PC-3 (cell line): ENCODE measurements at regions not wholly inside any gene's neighbourhood (a gene's known extent, or its start where the extent isn't known, plus 50 kb on each side); places are given as distances from the start of the nearest gene placed in this dataset.

Experiments
- ATAC-seq: fragments of 200-7000 bp; cut with Tn5 transposase; 2 replicates; pipeline ENCODE4 v1.9.1; 2020; ENCODE audit warnings: mild to moderate bottlenecking, moderate library complexity
- BruUV-seq: library from RNA; stranded (reverse); fragments of 400-500 nt; replicated peaks from 2 replicates; lab custom pipeline; 2021; lab: Mats Ljungman, UMichigan
- CTCF ChIA-PET: fragments of 300-600 bp; sonication (Branson Sonifier 250); formaldehyde crosslinking; loops from one replicate; lab custom pipeline; 2022; ENCODE audit warnings: antibody characterized with exemption; lab: Charles Lee
- POLR2A ChIA-PET: fragments of 300-600 bp; sonication (Branson Sonifier 250); formaldehyde crosslinking; loops from one replicate; lab custom pipeline; 2022; ENCODE audit warnings: antibody characterized with exemption; ENCODE audit not compliant: unreplicated experiment; lab: Charles Lee
- DNase-seq: peaks from one replicate; pipeline ENCODE4 v3.0.0-alpha.2; 2015
- H2AFZ ChIP-seq: fragments of 300-600 bp; sonication (generic); 2 replicates; pipeline ENCODE4 v1.6.0; 2016; ENCODE audit warnings: antibody characterized with exemption, low read length
- H3F3A ChIP-seq: fragments of 300-600 bp; sonication (generic); one replicate; pipeline ENCODE4 v1.6.0; 2017; ENCODE audit warnings: antibody characterized with exemption, low read length, control low read depth, mild to moderate bottlenecking; ENCODE audit not compliant: unreplicated experiment
- H3K27ac ChIP-seq: fragments of 300-600 bp; sonication (generic); 2 replicates; pipeline ENCODE4 v1.5.1; 2016; ENCODE audit warnings: mild to moderate bottlenecking, low read length
- H3K27me3 ChIP-seq: fragments of 300-600 bp; sonication (generic); 2 replicates; pipeline ENCODE4 v1.6.1; 2016; ENCODE audit warnings: low read length, mixed read lengths
- H3K36me3 ChIP-seq: fragments of 300-600 bp; sonication (generic); 2 replicates; pipeline ENCODE4 v1.6.1; 2016; ENCODE audit warnings: low read depth, mixed run types, low read length, mixed read lengths
- H3K4me1 ChIP-seq: fragments of 300-600 bp; sonication (generic); 2 replicates; pipeline ENCODE4 v1.5.1; 2016; ENCODE audit warnings: low read length; ENCODE audit not compliant: insufficient read depth
- H3K4me2 ChIP-seq: fragments of 300-600 bp; sonication (generic); 2 replicates; pipeline ENCODE4 v1.6.0; 2016; ENCODE audit warnings: low read length
- H3K4me3 ChIP-seq: fragments of 300-600 bp; sonication (generic); 2 replicates; pipeline ENCODE4 v1.5.1; 2016; ENCODE audit warnings: mild to moderate bottlenecking, low read length, mixed read lengths
- H3K79me2 ChIP-seq: fragments of 300-600 bp; sonication (generic); 2 replicates; pipeline ENCODE4 v1.6.1; 2017; ENCODE audit warnings: low read length, mixed read lengths
- H3K9ac ChIP-seq: fragments of 300-600 bp; sonication (generic); 2 replicates; pipeline ENCODE4 v1.6.0; 2016; ENCODE audit warnings: mild to moderate bottlenecking, low read length
- H3K9me2 ChIP-seq: fragments of 300-600 bp; sonication (generic); replicated peaks from 2 replicates; pipeline ENCODE4 v1.6.1; 2016; ENCODE audit warnings: mixed run types, low read length, mixed read lengths
- H3K9me3 ChIP-seq: fragments of 300-600 bp; sonication (generic); 2 replicates; pipeline ENCODE4 v1.6.1; 2016; ENCODE audit warnings: low read length, mixed read lengths
- H4K20me1 ChIP-seq: fragments of 300-600 bp; sonication (generic); 2 replicates; pipeline ENCODE4 v1.6.1; 2016; ENCODE audit warnings: low read length, mixed read lengths
- EZH2 ChIP-seq: fragments of 300-600 bp; sonication (generic); IDR thresholded peaks from one replicate; pipeline ENCODE4 v1.6.1; 2017; ENCODE audit warnings: antibody characterized with exemption, mild to moderate bottlenecking, low read length; ENCODE audit not compliant: unreplicated experiment
- EZH2phosphoT487 ChIP-seq: fragments of 300-600 bp; sonication (generic); IDR thresholded peaks from 2 replicates; pipeline ENCODE4 v1.6.1; 2018; ENCODE audit warnings: mild to moderate bottlenecking, antibody characterized with exemption, low read length, borderline replicate concordance
- intact Hi-C: fragments of 100-400 bp; cut with micrococcal nuclease; formaldehyde crosslinking; loops from 2 replicates; pipeline ENCODE4 v1.9.0; 2023
- TF ChIP-seq, protein P1 (sequence below): fragments of 300-600 bp; sonication (generic); conservative IDR thresholded peaks from 2 replicates; pipeline ENCODE4 v1.5.1; 2017; ENCODE audit warnings: antibody characterized with exemption, low read depth, mild to moderate bottlenecking, low read length

GRCh38 chr1:82703951-82704350 lies 903.2 kb downstream of the ADGRL2 start:
- no peak overlapping the region for H3K9ac ChIP-seq
- H3F3A ChIP-seq = no peaks in the 10 kb centered on the region
- DNase-seq (no peak), ATAC-seq (no peak)
- H3K79me2 ChIP-seq = no peaks in the 10 kb centered on the region
- H3K4me3 ChIP-seq = no peak overlapping the region
- H4K20me1 ChIP-seq = no peaks in the 10 kb centered on the region
- intact Hi-C loops = no loop called here
- ChIA-PET CTCF (no interaction called here), POLR2A (no interaction called here)
- no peaks in the 10 kb centered on the region for H3K4me1 ChIP-seq
- TF ChIP-seq, protein P1, sequence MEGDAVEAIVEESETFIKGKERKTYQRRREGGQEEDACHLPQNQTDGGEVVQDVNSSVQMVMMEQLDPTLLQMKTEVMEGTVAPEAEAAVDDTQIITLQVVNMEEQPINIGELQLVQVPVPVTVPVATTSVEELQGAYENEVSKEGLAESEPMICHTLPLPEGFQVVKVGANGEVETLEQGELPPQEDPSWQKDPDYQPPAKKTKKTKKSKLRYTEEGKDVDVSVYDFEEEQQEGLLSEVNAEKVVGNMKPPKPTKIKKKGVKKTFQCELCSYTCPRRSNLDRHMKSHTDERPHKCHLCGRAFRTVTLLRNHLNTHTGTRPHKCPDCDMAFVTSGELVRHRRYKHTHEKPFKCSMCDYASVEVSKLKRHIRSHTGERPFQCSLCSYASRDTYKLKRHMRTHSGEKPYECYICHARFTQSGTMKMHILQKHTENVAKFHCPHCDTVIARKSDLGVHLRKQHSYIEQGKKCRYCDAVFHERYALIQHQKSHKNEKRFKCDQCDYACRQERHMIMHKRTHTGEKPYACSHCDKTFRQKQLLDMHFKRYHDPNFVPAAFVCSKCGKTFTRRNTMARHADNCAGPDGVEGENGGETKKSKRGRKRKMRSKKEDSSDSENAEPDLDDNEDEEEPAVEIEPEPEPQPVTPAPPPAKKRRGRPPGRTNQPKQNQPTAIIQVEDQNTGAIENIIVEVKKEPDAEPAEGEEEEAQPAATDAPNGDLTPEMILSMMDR = no peak
- TF ChIP-seq EZH2 = no peak
- TF ChIP-seq EZH2phosphoT487 = no peak
- no peaks in the 10 kb centered on the region for H3K9me2 ChIP-seq
- no TSS peak for BruUV-seq
- H3K27ac ChIP-seq = no peak overlapping the region
- no peaks in the 10 kb centered on the region for H3K36me3 ChIP-seq
- no peak overlapping the region for H2AFZ ChIP-seq
- peaks cover 42% of the 10 kb centered on the region for H3K27me3 ChIP-seq
- no peaks in the 10 kb centered on the region for H3K9me3 ChIP-seq
- no peak overlapping the region for H3K4me2 ChIP-seq

DNA sequence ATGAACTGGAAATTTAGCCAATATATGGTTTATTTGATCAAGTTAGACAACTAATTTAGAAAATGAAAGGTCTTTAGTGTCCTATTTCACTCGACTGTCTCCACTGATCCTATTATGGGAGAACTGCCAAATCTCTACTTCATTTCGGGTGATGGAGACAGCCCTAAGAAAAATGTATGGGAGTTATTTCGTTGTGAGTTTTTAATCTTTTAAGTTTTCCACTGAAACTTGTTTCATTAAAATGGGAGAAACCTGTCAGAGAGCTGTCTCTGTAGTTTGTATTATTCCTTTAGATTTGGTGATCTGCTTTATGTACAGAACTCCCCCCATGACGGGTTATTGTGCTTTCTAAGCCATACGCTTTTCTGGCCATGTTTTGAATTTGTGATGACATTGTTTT lies 899.7 kb downstream of the ADGRL2 start:
- H3K27ac ChIP-seq = no peak overlapping the region
- no peaks in the 10 kb centered on the region for H3K36me3 ChIP-seq
- H3K4me1 ChIP-seq = no peaks in the 10 kb centered on the region
- peaks cover 28% of the 10 kb centered on the region; the same call in 1 of the 2 replicates for H3K27me3 ChIP-seq
- no peak overlapping the region for H2AFZ ChIP-seq
- no peak overlapping the region for H3K4me2 ChIP-seq
- H3F3A ChIP-seq = no peaks in the 10 kb centered on the region
- ATAC-seq = no peak
- no peak for DNase-seq
- ChIA-PET CTCF (no interaction called here), POLR2A (no interaction called here)
- H3K79me2 ChIP-seq = no peaks in the 10 kb centered on the region
- H4K20me1 ChIP-seq = no peaks in the 10 kb centered on the region
- no peaks in the 10 kb centered on the region for H3K9me3 ChIP-seq
- H3K9ac ChIP-seq = no peak overlapping the region
- BruUV-seq = no TSS peak
- intact Hi-C loops = no loop called here
- no peak overlapping the region for H3K4me3 ChIP-seq
- TF ChIP-seq, protein P1 = no peak
- TF ChIP-seq EZH2 (no peak), EZH2phosphoT487 (no peak)
- H3K9me2 ChIP-seq = no peaks in the 10 kb centered on the region

DNA sequence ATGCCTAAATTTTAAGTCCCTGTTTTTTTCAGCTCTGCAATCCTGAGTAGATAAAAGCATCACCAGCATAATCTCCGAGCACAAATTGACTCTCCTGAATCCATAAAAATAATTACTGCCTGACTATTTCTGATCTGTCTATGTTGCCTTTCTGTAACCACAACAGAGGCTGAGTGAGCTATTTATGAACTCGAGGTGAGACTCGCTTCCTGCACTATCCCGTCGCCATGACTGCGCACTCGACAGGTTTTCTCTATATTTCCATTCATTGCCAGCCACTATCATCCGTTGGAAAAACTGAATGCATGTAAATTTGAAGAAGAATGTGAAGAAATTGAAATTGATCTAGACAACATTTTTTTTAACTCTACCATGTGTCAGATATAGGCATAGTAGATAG lies 897.2 kb downstream of the ADGRL2 start:
- CTCF ChIA-PET = no interaction called here
- BruUV-seq = no TSS peak
- no peaks in the 10 kb centered on the region for H3K9me2 ChIP-seq
- no peak overlapping the region for H2AFZ ChIP-seq
- H3K4me2 ChIP-seq = no peak overlapping the region
- H3K36me3 ChIP-seq = no peaks in the 10 kb centered on the region
- intact Hi-C loops = no loop called here
- no peak overlapping the region for H3K9ac ChIP-seq
- H3K4me3 ChIP-seq = no peak overlapping the region
- POLR2A ChIA-PET = no interaction called here
- peaks cover 29% of the 10 kb centered on the region; the same call in 1 of the 2 replicates for H3K27me3 ChIP-seq
- ATAC-seq = no peak
- H3K9me3 ChIP-seq = no peaks in the 10 kb centered on the region
- no peaks in the 10 kb centered on the region for H4K20me1 ChIP-seq
- H3K79me2 ChIP-seq = no peaks in the 10 kb centered on the region
- no peak for DNase-seq
- TF ChIP-seq, protein P1 = no peak
- TF ChIP-seq EZH2phosphoT487 = no peak
- TF ChIP-seq EZH2 = no peak
- no peak overlapping the region for H3K27ac ChIP-seq
- H3K4me1 ChIP-seq = no peaks in the 10 kb centered on the region
- H3F3A ChIP-seq = no peaks in the 10 kb centered on the region
